Endothelial cell of umbilical vein (primary cell): ENCODE measurements at regions not wholly inside any gene's neighbourhood (a gene's known extent, or its start where the extent isn't known, plus 50 kb on each side); places are given as distances from the start of the nearest gene placed in this dataset.

Experiments
- EZH2 ChIP-seq: IDR thresholded peaks from 2 replicates; pipeline ENCODE4 v1.6.1; 2012; ENCODE audit warnings: borderline replicate concordance, low read depth, mild to moderate bottlenecking, moderate library complexity, low read length, inconsistent platforms; ENCODE audit not compliant: severe bottlenecking
- MYC ChIP-seq: IDR thresholded peaks from one replicate; pipeline ENCODE4 v1.6.1; 2011; ENCODE audit warnings: mild to moderate bottlenecking, low read depth, low read length
- POLR2A ChIP-seq: IDR thresholded peaks from 2 replicates; pipeline ENCODE4 v1.6.1; 2012; ENCODE audit warnings: low read depth, mild to moderate bottlenecking, control low read depth, low read length
- POLR2AphosphoS5 ChIP-seq: IDR thresholded peaks from 2 replicates; pipeline ENCODE4 v1.6.1; 2012; ENCODE audit warnings: low read depth, mild to moderate bottlenecking, control low read depth, low read length, moderate library complexity; ENCODE audit not compliant: insufficient read depth
- TF ChIP-seq, protein P1 (sequence below), 2 donors: IDR thresholded peaks; 1 replicate in 1 of 2; 2 replicates in 1 of 2; pipeline ENCODE4 v1.5.1; 2011; ENCODE audit warnings: low read length in 2 of 2, mild to moderate bottlenecking in 2 of 2, moderate library complexity in 2 of 2, control low read depth in 1 of 2, inconsistent platforms in 1 of 2, low read depth in 1 of 2; ENCODE audit not compliant: insufficient read depth in 1 of 2; ENCODE audit errors: extremely low read depth in 1 of 2
- TF ChIP-seq, protein P2 (sequence below): IDR thresholded peaks from 2 replicates; pipeline ENCODE4 v1.6.1; 2011; ENCODE audit not compliant: insufficient read depth, insufficient read length

DNA sequence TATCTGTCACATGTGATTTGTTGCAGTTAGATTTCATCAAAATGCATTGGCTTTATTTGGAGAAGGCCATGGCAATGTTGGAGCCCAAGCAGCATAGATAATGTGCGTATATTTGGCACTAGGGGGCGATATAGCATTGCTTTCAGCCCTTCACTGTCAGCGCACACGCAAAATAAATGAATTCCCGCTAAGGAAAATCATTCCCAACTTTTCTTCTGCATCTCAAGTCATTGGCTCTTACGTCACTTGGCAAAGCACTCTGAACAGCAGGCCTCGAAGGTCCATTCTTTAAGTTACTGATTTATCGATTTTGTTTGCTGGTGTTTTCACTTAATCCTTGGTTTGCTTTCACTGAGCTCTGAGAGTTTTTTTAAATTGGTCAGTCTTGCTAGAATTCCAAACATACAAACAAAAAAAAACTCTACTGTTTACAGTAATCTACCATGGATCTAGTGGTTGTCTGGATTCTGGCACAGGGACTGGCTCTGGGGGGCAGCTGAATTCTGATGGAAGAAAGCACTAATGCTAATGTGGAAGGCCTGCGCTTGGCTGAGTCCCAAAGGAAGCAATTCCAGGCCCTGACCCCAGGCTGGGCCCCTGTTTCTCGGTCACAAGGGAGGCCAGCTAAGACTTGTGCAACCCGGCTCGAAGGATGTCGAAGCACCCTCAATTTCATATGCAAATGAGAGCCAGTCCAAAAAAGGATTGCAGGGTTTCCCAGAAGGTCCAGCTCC, 97.7 kb upstream of the IPO5 start:
- TF ChIP-seq POLR2A (no peak), MYC (no peak), POLR2AphosphoS5 (no peak), EZH2 (no peak)
- TF ChIP-seq, protein P1, sequence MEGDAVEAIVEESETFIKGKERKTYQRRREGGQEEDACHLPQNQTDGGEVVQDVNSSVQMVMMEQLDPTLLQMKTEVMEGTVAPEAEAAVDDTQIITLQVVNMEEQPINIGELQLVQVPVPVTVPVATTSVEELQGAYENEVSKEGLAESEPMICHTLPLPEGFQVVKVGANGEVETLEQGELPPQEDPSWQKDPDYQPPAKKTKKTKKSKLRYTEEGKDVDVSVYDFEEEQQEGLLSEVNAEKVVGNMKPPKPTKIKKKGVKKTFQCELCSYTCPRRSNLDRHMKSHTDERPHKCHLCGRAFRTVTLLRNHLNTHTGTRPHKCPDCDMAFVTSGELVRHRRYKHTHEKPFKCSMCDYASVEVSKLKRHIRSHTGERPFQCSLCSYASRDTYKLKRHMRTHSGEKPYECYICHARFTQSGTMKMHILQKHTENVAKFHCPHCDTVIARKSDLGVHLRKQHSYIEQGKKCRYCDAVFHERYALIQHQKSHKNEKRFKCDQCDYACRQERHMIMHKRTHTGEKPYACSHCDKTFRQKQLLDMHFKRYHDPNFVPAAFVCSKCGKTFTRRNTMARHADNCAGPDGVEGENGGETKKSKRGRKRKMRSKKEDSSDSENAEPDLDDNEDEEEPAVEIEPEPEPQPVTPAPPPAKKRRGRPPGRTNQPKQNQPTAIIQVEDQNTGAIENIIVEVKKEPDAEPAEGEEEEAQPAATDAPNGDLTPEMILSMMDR (IDR thresholded peaks at IDR 0.05; ENCODE audit: extremely low read depth in 1 of 2, insufficient read depth in 1 of 2, low read depth in 1 of 2, low read length in 2 of 2): peak; percentile 72 to 76
- TF ChIP-seq, protein P2, sequence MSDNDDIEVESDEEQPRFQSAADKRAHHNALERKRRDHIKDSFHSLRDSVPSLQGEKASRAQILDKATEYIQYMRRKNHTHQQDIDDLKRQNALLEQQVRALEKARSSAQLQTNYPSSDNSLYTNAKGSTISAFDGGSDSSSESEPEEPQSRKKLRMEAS: no peak
